Testis (tissue), 2 donors: ENCODE measurements at regions not wholly inside any gene's neighbourhood (a gene's known extent, or its start where the extent isn't known, plus 50 kb on each side); places are given as distances from the start of the nearest gene placed in this dataset.

ENCODE experiments used
- DNase-seq: peaks from one replicate; pipeline ENCODE4 v3.0.0-alpha.2; 2019
- H3K27ac ChIP-seq, 2 donors: fragments of 200-600 bp; sonication (generic); one replicate each; pipeline ENCODE4 v1.5.1; 2019
- H3K27me3 ChIP-seq: fragments of 200-600 bp; sonication (generic); one replicate; pipeline ENCODE4 v1.5.1; 2019
- H3K36me3 ChIP-seq: fragments of 200-600 bp; sonication (generic); one replicate; pipeline ENCODE4 v1.5.1; 2017; ENCODE audit warnings: low read depth; ENCODE audit errors: missing control alignments
- H3K4me1 ChIP-seq: fragments of 200-600 bp; sonication (generic); one replicate; pipeline ENCODE4 v1.5.1; 2019
- H3K4me3 ChIP-seq, 2 donors: fragments of 200-600 bp; sonication (generic); one replicate each; pipeline ENCODE4 v1.5.1; 2017 to 2019
- H3K9me3 ChIP-seq: fragments of 200-600 bp; sonication (generic); one replicate; pipeline ENCODE4 v1.5.1; 2017
- POLR2A ChIP-seq: fragments of 450-650 bp; IDR thresholded peaks from one replicate; pipeline ENCODE4 v1.6.1; 2017; ENCODE audit warnings: antibody characterized with exemption, mild to moderate bottlenecking, moderate library complexity
- WGBS, 2 donors: methylation state at CpG; one replicate each; pipeline ENCODE4 v1.1.5; 2018; 5-methylcytosine and 5-hydroxymethylcytosine counted together
- intact Hi-C: fragments of 100-400 bp; cut with DNase I; formaldehyde crosslinking; loops from one replicate; pipeline ENCODE4 v1.15.1; 2023; ENCODE audit warnings: low total_unique reads
- TF ChIP-seq, protein P1 (sequence below), 3 experiments: fragments of 450-650 bp in 2 of 3; fragments of 200-600 bp in 1 of 3; sonication (generic) in 1 of 3; IDR thresholded peaks; one replicate each; pipeline ENCODE4 v1.5.1; 2016 to 2019; ENCODE audit warnings: antibody characterized with exemption in 3 of 3, mild to moderate bottlenecking in 2 of 3, moderate library complexity in 1 of 3

- intact Hi-C loops = no loop called here
Observed at GRCh38 chr4:11149612-11150259, 279.0 kb downstream of the HS3ST1 start.

DNA sequence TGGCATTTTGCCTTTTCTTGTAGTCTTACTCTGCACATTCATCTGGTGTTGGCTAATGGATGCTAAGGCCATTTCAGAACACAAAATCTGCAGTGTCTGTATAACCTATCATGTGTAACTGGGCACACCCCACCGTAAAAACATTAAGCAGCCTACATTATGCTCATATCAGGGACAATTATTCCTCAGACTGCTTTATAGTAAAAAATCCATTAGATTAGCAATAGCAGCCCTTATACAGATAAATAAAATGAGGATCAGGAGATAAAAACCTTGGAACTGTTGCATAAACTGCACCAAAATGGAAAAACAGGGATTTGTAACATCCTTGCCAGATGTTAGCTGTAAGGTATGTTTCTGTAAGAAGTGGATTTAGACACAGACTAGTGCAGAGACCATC is 288.8 kb downstream of the HS3ST1 start:
- DNase-seq = no peak
- intact Hi-C loops = no loop called here
- 75 to 78% methylated on average over 1 of the region's 1 CpG for WGBS, 2 donors

More at GRCh38 chr4:11149612-11150259, 279.0 kb downstream of the HS3ST1 start:
- Histone ChIP-seq H3K4me3 (no peak overlapping the region), H3K27me3 (no peaks in the 10 kb centered on the region), H3K36me3 (no peaks in the 10 kb centered on the region), H3K27ac (no peak overlapping the region), H3K9me3 (no peaks in the 10 kb centered on the region), H3K4me1 (no peaks in the 10 kb centered on the region)
- 56 to 79% methylated on average over 4 of the region's 4 CpGs for WGBS, 2 donors
- no peak for TF ChIP-seq POLR2A
- TF ChIP-seq, protein P1, sequence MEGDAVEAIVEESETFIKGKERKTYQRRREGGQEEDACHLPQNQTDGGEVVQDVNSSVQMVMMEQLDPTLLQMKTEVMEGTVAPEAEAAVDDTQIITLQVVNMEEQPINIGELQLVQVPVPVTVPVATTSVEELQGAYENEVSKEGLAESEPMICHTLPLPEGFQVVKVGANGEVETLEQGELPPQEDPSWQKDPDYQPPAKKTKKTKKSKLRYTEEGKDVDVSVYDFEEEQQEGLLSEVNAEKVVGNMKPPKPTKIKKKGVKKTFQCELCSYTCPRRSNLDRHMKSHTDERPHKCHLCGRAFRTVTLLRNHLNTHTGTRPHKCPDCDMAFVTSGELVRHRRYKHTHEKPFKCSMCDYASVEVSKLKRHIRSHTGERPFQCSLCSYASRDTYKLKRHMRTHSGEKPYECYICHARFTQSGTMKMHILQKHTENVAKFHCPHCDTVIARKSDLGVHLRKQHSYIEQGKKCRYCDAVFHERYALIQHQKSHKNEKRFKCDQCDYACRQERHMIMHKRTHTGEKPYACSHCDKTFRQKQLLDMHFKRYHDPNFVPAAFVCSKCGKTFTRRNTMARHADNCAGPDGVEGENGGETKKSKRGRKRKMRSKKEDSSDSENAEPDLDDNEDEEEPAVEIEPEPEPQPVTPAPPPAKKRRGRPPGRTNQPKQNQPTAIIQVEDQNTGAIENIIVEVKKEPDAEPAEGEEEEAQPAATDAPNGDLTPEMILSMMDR (IDR thresholded peaks at IDR 0.05) = no peak
- DNase-seq = no peak

DNA sequence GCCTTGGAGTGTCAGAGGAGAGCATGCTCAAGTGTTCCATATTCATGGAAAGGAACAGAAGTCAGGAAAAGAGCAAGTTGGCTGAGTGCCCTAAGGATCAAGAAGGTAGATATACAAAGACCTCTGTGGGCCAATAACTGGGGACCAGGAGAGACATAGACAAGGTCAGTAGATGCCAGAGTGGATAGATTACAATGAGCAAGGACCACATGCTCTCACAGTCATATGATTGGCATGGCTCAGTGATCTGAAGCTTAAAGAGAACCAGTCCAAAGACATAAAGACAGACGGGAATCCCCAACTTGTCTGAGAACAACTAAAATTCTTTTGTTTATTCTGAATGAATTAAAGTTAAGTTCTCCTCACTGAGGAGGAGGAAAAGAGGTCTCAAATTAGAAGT is 289.7 kb downstream of the HS3ST1 start:
- 75 to 96% methylated on average over 1 of the region's 1 CpG for WGBS, 2 donors
- no peaks in the 10 kb centered on the region for H3K27me3 ChIP-seq
- no peak overlapping the region for H3K27ac ChIP-seq
- H3K4me1 ChIP-seq = no peaks in the 10 kb centered on the region
- H3K9me3 ChIP-seq = no peaks in the 10 kb centered on the region
- no peak overlapping the region for H3K4me3 ChIP-seq
- intact Hi-C loops = no loop called here
- TF ChIP-seq, protein P1 (IDR thresholded peaks at IDR 0.05) = no peak
- no peak for TF ChIP-seq POLR2A
- no peaks in the 10 kb centered on the region for H3K36me3 ChIP-seq
- no peak for DNase-seq

More for the DNA sequence above, 288.8 kb downstream of the HS3ST1 start:
- Histone ChIP-seq H3K9me3 (no peaks in the 10 kb centered on the region), H3K4me3 (no peak overlapping the region), H3K4me1 (no peaks in the 10 kb centered on the region), H3K27me3 (no peaks in the 10 kb centered on the region), H3K36me3 (no peaks in the 10 kb centered on the region), H3K27ac (no peak overlapping the region)
- TF ChIP-seq, protein P1 (IDR thresholded peaks at IDR 0.05) = no peak
- TF ChIP-seq POLR2A = no peak

GRCh38 chr4:11134705-11135104 is 294.0 kb downstream of the HS3ST1 start:
- DNase-seq = no peak
- intact Hi-C loops = no loop called here
- TF ChIP-seq POLR2A = no peak
- TF ChIP-seq, protein P1 (IDR thresholded peaks at IDR 0.05) = no peak
- H3K4me1 ChIP-seq = no peaks in the 10 kb centered on the region
- H3K4me3 ChIP-seq = no peak overlapping the region
- no peaks in the 10 kb centered on the region for H3K36me3 ChIP-seq
- H3K27me3 ChIP-seq = no peaks in the 10 kb centered on the region
- no peak overlapping the region for H3K27ac ChIP-seq
- H3K9me3 ChIP-seq = no peaks in the 10 kb centered on the region

DNA sequence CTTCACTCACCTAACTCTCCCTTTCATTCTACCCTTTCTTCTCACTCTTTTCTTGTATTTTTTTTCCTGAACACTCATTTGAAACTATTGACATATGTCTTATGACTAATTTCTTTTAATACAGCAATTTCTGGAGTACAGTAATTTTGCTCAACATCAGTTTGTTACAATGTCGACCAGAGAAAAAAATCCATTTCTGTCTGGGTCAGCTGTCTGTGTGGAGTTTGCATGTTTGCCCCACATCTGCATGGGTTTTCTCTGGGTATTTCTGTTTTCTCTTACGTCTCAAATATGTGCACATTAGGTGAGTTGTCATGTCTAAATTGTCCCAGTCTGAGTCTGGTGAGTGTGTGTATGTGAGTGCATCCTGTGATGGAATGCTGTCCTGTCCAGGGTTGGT is 294.8 kb downstream of the HS3ST1 start:
- TF ChIP-seq, protein P1 (IDR thresholded peaks at IDR 0.05) = no peak
- TF ChIP-seq POLR2A = no peak
- Histone ChIP-seq H3K27ac (no peak overlapping the region), H3K9me3 (no peaks in the 10 kb centered on the region), H3K27me3 (no peaks in the 10 kb centered on the region), H3K4me3 (no peak overlapping the region), H3K36me3 (no peaks in the 10 kb centered on the region), H3K4me1 (no peaks in the 10 kb centered on the region)
- intact Hi-C loops = no loop called here
- DNase-seq = no peak
- 87 to 90% methylated on average over 2 of the region's 2 CpGs for WGBS, 2 donors
